ENCODE measurements at regions not wholly inside any gene's neighbourhood (a gene's known extent, or its start where the extent isn't known, plus 50 kb on each side); places are given as distances from the start of the nearest gene placed in this dataset.

GRCh38 chr1:4462831-4463484 is 191.5 kb upstream of the AJAP1 start:
- no peak for TF ChIP-seq POLR2A (IDR thresholded peaks at IDR 0.05; ENCODE audit: low read length)
- no peak for TF ChIP-seq GATA1 (IDR thresholded peaks at IDR 0.05; ENCODE audit: low read depth, low read length)

All from erythroblast (primary cell).